Neural progenitor cell (in vitro differentiated cells): ENCODE measurements at regions not wholly inside any gene's neighbourhood (a gene's known extent, or its start where the extent isn't known, plus 50 kb on each side); places are given as distances from the start of the nearest gene placed in this dataset.

Source experiments
- EZH2 ChIP-seq: fragments of 200-600 bp; sonication (generic); IDR thresholded peaks from 2 replicates; pipeline ENCODE4 v1.6.1; 2017; ENCODE audit warnings: antibody characterized with exemption, mild to moderate bottlenecking, moderate library complexity
- EZH2phosphoT487 ChIP-seq: fragments of 200-600 bp; sonication (generic); IDR thresholded peaks from 2 replicates; pipeline ENCODE4 v1.6.1; 2017; ENCODE audit warnings: antibody characterized with exemption
- TF ChIP-seq, protein P1 (sequence below): fragments of 200-600 bp; sonication (generic); IDR thresholded peaks from 2 replicates; pipeline ENCODE4 v1.5.1; 2017; ENCODE audit warnings: antibody characterized with exemption, mild to moderate bottlenecking

DNA sequence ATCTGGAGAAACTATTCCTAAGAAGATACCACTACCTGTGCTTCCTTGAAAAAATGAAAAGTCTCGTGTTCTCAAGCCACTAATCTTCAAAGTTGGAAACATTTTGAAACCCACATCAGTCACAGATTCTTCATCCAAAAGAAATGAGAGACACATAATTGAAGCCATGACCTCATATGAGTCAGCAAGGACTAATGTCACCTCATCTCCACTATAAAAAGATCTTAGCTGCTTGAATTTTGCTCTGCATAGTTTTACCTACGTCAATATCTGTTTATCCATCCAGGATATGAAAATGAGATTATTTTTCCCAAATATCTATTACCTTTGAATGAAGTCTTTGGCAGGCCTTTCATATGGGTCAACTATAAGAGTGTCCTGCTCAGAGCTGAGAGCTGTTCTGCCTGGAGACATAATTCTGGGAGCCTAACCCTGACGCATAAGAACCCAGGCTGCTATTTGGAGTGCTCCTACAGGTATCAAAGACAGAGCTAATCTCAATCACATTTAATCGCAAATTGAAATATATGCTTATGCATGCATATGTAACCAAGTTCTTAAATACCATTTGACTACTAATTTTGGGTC, 312.5 kb upstream of the PKN2 start:
- TF ChIP-seq, protein P1, sequence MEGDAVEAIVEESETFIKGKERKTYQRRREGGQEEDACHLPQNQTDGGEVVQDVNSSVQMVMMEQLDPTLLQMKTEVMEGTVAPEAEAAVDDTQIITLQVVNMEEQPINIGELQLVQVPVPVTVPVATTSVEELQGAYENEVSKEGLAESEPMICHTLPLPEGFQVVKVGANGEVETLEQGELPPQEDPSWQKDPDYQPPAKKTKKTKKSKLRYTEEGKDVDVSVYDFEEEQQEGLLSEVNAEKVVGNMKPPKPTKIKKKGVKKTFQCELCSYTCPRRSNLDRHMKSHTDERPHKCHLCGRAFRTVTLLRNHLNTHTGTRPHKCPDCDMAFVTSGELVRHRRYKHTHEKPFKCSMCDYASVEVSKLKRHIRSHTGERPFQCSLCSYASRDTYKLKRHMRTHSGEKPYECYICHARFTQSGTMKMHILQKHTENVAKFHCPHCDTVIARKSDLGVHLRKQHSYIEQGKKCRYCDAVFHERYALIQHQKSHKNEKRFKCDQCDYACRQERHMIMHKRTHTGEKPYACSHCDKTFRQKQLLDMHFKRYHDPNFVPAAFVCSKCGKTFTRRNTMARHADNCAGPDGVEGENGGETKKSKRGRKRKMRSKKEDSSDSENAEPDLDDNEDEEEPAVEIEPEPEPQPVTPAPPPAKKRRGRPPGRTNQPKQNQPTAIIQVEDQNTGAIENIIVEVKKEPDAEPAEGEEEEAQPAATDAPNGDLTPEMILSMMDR = no peak
- no peak for TF ChIP-seq EZH2
- TF ChIP-seq EZH2phosphoT487 = no peak
